ENCODE measurements at regions not wholly inside any gene's neighbourhood (a gene's known extent, or its start where the extent isn't known, plus 50 kb on each side); places are given as distances from the start of the nearest gene placed in this dataset.

- no CpG with 5 or more reads among the region's 2 CpGs for WGBS (ENCODE audit: insufficient coverage)
- Histone ChIP-seq H3K9me3 (ENCODE audit: control insufficient read depth, insufficient read depth, low read length) (no peaks in the 10 kb centered on the region), H3K4me3 (ENCODE audit: low read depth, low read length) (no peak overlapping the region), H3K27me3 (ENCODE audit: control insufficient read depth, insufficient read depth, low read length) (no peaks in the 10 kb centered on the region), H3K4me1 (ENCODE audit: control insufficient read depth, insufficient read depth, low read length) (no peaks in the 10 kb centered on the region), H3K36me3 (ENCODE audit: control insufficient read depth, insufficient read depth, low read length) (no peaks in the 10 kb centered on the region), H3K27ac (ENCODE audit: low read depth, low read length) (no peak overlapping the region)
- DNase-seq (ENCODE audit: low read depth in 4 of 6, low spot score in 6 of 6) = no peak
Measured at GRCh38 chr14:39726563-39726962, 294.3 kb upstream of the FBXO33 start.

GRCh38 chr14:39722547-39723273 lies 290.5 kb upstream of the FBXO33 start:
- WGBS (ENCODE audit: insufficient coverage) = no CpG with 5 or more reads among the region's 2 CpGs
- no peak overlapping the region for H3K4me3 ChIP-seq (ENCODE audit: low read depth, low read length)
- H3K36me3 ChIP-seq (ENCODE audit: control insufficient read depth, insufficient read depth, low read length) = no peaks in the 10 kb centered on the region
- no peaks in the 10 kb centered on the region for H3K27me3 ChIP-seq (ENCODE audit: control insufficient read depth, insufficient read depth, low read length)
- no peak overlapping the region for H3K27ac ChIP-seq (ENCODE audit: low read depth, low read length)
- no peaks in the 10 kb centered on the region for H3K9me3 ChIP-seq (ENCODE audit: control insufficient read depth, insufficient read depth, low read length)
- DNase-seq (ENCODE audit: low read depth in 4 of 6, low spot score in 6 of 6) = no peak
- H3K4me1 ChIP-seq (ENCODE audit: control insufficient read depth, insufficient read depth, low read length) = no peaks in the 10 kb centered on the region

- no peak overlapping the region for H3K27ac ChIP-seq (ENCODE audit: low read depth, low read length)
- no peak overlapping the region for H3K4me3 ChIP-seq (ENCODE audit: low read depth, low read length)
- no peaks in the 10 kb centered on the region for H3K36me3 ChIP-seq (ENCODE audit: control insufficient read depth, insufficient read depth, low read length)
- DNase-seq (ENCODE audit: low read depth in 4 of 6, low spot score in 6 of 6) = peak in 1 of 6 donors; percentile 34
- H3K9me3 ChIP-seq (ENCODE audit: control insufficient read depth, insufficient read depth, low read length) = no peaks in the 10 kb centered on the region
- H3K4me1 ChIP-seq (ENCODE audit: control insufficient read depth, insufficient read depth, low read length) = no peaks in the 10 kb centered on the region
- H3K27me3 ChIP-seq (ENCODE audit: control insufficient read depth, insufficient read depth, low read length) = no peaks in the 10 kb centered on the region
- 80% methylated on average over 1 of the region's 3 CpGs for WGBS (ENCODE audit: insufficient coverage)
Measured at GRCh38 chr14:39716987-39717570, 284.8 kb upstream of the FBXO33 start.

GRCh38 chr14:39712293-39712999 lies 280.2 kb upstream of the FBXO33 start:
- peaks cover 3% of the 10 kb centered on the region for H3K9me3 ChIP-seq (ENCODE audit: control insufficient read depth, insufficient read depth, low read length)
- H3K4me3 ChIP-seq (ENCODE audit: low read depth, low read length) = no peak overlapping the region
- no peak for DNase-seq (ENCODE audit: low read depth in 4 of 6, low spot score in 6 of 6)
- H3K27me3 ChIP-seq (ENCODE audit: control insufficient read depth, insufficient read depth, low read length) = no peaks in the 10 kb centered on the region
- H3K36me3 ChIP-seq (ENCODE audit: control insufficient read depth, insufficient read depth, low read length) = no peaks in the 10 kb centered on the region
- H3K27ac ChIP-seq (ENCODE audit: low read depth, low read length) = no peak overlapping the region
- no CpG with 5 or more reads among the region's 1 CpG for WGBS (ENCODE audit: insufficient coverage)
- no peaks in the 10 kb centered on the region for H3K4me1 ChIP-seq (ENCODE audit: control insufficient read depth, insufficient read depth, low read length)

GRCh38 chr14:39704594-39704993 lies 272.4 kb upstream of the FBXO33 start:
- Histone ChIP-seq H3K4me1 (ENCODE audit: control insufficient read depth, insufficient read depth, low read length) (no peaks in the 10 kb centered on the region), H3K27ac (ENCODE audit: low read depth, low read length) (no peak overlapping the region), H3K4me3 (ENCODE audit: low read depth, low read length) (no peak overlapping the region), H3K9me3 (ENCODE audit: control insufficient read depth, insufficient read depth, low read length) (no peaks in the 10 kb centered on the region), H3K36me3 (ENCODE audit: control insufficient read depth, insufficient read depth, low read length) (no peaks in the 10 kb centered on the region), H3K27me3 (ENCODE audit: control insufficient read depth, insufficient read depth, low read length) (no peaks in the 10 kb centered on the region)
- no CpG with 5 or more reads among the region's 2 CpGs for WGBS (ENCODE audit: insufficient coverage)
- peak in 3 of 6 donors; percentile 33 to 88 (median 44) for DNase-seq (ENCODE audit: low read depth in 4 of 6, low spot score in 6 of 6)

- H3K4me3 ChIP-seq (ENCODE audit: low read depth, low read length) = no peak overlapping the region
- no peak overlapping the region for H3K27ac ChIP-seq (ENCODE audit: low read depth, low read length)
- no CpG with 5 or more reads among the region's 2 CpGs for WGBS (ENCODE audit: insufficient coverage)
- H3K27me3 ChIP-seq (ENCODE audit: control insufficient read depth, insufficient read depth, low read length) = no peaks in the 10 kb centered on the region
- H3K9me3 ChIP-seq (ENCODE audit: control insufficient read depth, insufficient read depth, low read length) = no peaks in the 10 kb centered on the region
- H3K36me3 ChIP-seq (ENCODE audit: control insufficient read depth, insufficient read depth, low read length) = no peaks in the 10 kb centered on the region
- DNase-seq (ENCODE audit: low read depth in 4 of 6, low spot score in 6 of 6) = no peak
- H3K4me1 ChIP-seq (ENCODE audit: control insufficient read depth, insufficient read depth, low read length) = no peaks in the 10 kb centered on the region
Measured at GRCh38 chr14:39694341-39694740, 262.1 kb upstream of the FBXO33 start.

- Histone ChIP-seq H3K4me1 (ENCODE audit: control insufficient read depth, insufficient read depth, low read length) (no peaks in the 10 kb centered on the region), H3K27ac (ENCODE audit: low read depth, low read length) (no peak overlapping the region), H3K4me3 (ENCODE audit: low read depth, low read length) (no peak overlapping the region), H3K9me3 (ENCODE audit: control insufficient read depth, insufficient read depth, low read length) (no peaks in the 10 kb centered on the region), H3K36me3 (ENCODE audit: control insufficient read depth, insufficient read depth, low read length) (no peaks in the 10 kb centered on the region), H3K27me3 (ENCODE audit: control insufficient read depth, insufficient read depth, low read length) (no peaks in the 10 kb centered on the region)
- WGBS (ENCODE audit: insufficient coverage) = no CpG with 5 or more reads among the region's 3 CpGs
- peak in 1 of 6 donors; percentile 31 for DNase-seq (ENCODE audit: low read depth in 4 of 6, low spot score in 6 of 6)
Measured at GRCh38 chr14:39683691-39684260, 251.5 kb upstream of the FBXO33 start.

GRCh38 chr14:39682582-39682981 lies 250.3 kb upstream of the FBXO33 start:
- H3K36me3 ChIP-seq (ENCODE audit: control insufficient read depth, insufficient read depth, low read length) = no peaks in the 10 kb centered on the region
- no peaks in the 10 kb centered on the region for H3K9me3 ChIP-seq (ENCODE audit: control insufficient read depth, insufficient read depth, low read length)
- DNase-seq (ENCODE audit: low read depth in 4 of 6, low spot score in 6 of 6) = peak in 2 of 6 donors; percentile 27 to 41
- H3K27ac ChIP-seq (ENCODE audit: low read depth, low read length) = no peak overlapping the region
- no CpG with 5 or more reads among the region's 3 CpGs for WGBS (ENCODE audit: insufficient coverage)
- H3K27me3 ChIP-seq (ENCODE audit: control insufficient read depth, insufficient read depth, low read length) = no peaks in the 10 kb centered on the region
- H3K4me1 ChIP-seq (ENCODE audit: control insufficient read depth, insufficient read depth, low read length) = no peaks in the 10 kb centered on the region
- H3K4me3 ChIP-seq (ENCODE audit: low read depth, low read length) = no peak overlapping the region

- peak in 2 of 6 donors; percentile 23 to 62 for DNase-seq (ENCODE audit: low read depth in 4 of 6, low spot score in 6 of 6)
- Histone ChIP-seq H3K36me3 (ENCODE audit: control insufficient read depth, insufficient read depth, low read length) (no peaks in the 10 kb centered on the region), H3K27ac (ENCODE audit: low read depth, low read length) (peak overlapping the region; percentile 19), H3K9me3 (ENCODE audit: control insufficient read depth, insufficient read depth, low read length) (no peaks in the 10 kb centered on the region), H3K27me3 (ENCODE audit: control insufficient read depth, insufficient read depth, low read length) (no peaks in the 10 kb centered on the region), H3K4me1 (ENCODE audit: control insufficient read depth, insufficient read depth, low read length) (no peaks in the 10 kb centered on the region), H3K4me3 (ENCODE audit: low read depth, low read length) (no peak overlapping the region)
- 0% methylated on average over 1 of the region's 4 CpGs for WGBS (ENCODE audit: insufficient coverage)
Measured at GRCh38 chr14:39681782-39682399, 249.7 kb upstream of the FBXO33 start.
